K562 (cell line): ENCODE measurements at regions not wholly inside any gene's neighbourhood (a gene's known extent, or its start where the extent isn't known, plus 50 kb on each side); places are given as distances from the start of the nearest gene placed in this dataset.
A peak's percentile ranks its signal among the peaks of the same experiment; 100 is the strongest.

Experiments
- EP300 ChIP-seq: IDR thresholded peaks from 2 replicates; pipeline ENCODE4 v1.6.1; 2012; ENCODE audit warnings: low read length, improper control_type of control experiment
- EZH2 ChIP-seq: IDR thresholded peaks from 2 replicates; pipeline ENCODE4 v1.6.1; 2012; ENCODE audit warnings: low read depth, mild to moderate bottlenecking, inconsistent platforms, low read length, borderline replicate concordance
- GMEB1 ChIP-seq: fragments of 250-450 bp; sonication (Bioruptor Pico); IDR thresholded peaks from 2 replicates; pipeline ENCODE4 v1.4.0; 2020; ENCODE audit warnings: mild to moderate bottlenecking
- GTF3C2 ChIP-seq: IDR thresholded peaks from 3 replicates; pipeline ENCODE4 v1.6.1; 2011; ENCODE audit warnings: borderline replicate concordance, mild to moderate bottlenecking, moderate library complexity; ENCODE audit not compliant: insufficient read length; ENCODE audit errors: extremely low read depth
- HMGXB4 ChIP-seq: sonication (generic); formaldehyde crosslinking; IDR thresholded peaks from 2 replicates; pipeline ENCODE4 v1.8.1; 2023; ENCODE audit warnings: mild to moderate bottlenecking, missing genetic modification reagents
- KAT2B ChIP-seq: IDR thresholded peaks from one replicate; pipeline ENCODE4 v1.6.1; 2012; ENCODE audit warnings: low read depth, mild to moderate bottlenecking, control low read depth, inconsistent platforms, low read length, moderate library complexity
- POLR2A ChIP-seq: fragments of 450-650 bp; conservative IDR thresholded peaks from 2 replicates; pipeline ENCODE4 v1.6.1; 2016
- POLR3A ChIP-seq: IDR thresholded peaks from 2 replicates; pipeline ENCODE4 v1.6.1; 2011; ENCODE audit warnings: borderline replicate concordance, mild to moderate bottlenecking, moderate library complexity; ENCODE audit not compliant: insufficient read length, insufficient read depth; ENCODE audit errors: extremely low read depth
- RAD51 ChIP-seq: fragments of 450-650 bp; IDR thresholded peaks from 2 replicates; pipeline ENCODE4 v1.7.1; 2016; ENCODE audit warnings: low read depth, mild to moderate bottlenecking, borderline replicate concordance
- REST ChIP-seq, 2 experiments: fragments of 450-650 bp; formaldehyde crosslinking in 1 of 2; IDR thresholded peaks; 2 replicates each; pipeline versions ENCODE4 v1.4.0 to v1.6.1; 2014 to 2020; ENCODE audit warnings: mild to moderate bottlenecking in 2 of 2, borderline replicate concordance in 1 of 2, low read depth in 1 of 2
- SRF ChIP-seq, 2 experiments: fragments of 250-450, 450-650 bp in 1 of 2; sonication (Bioruptor Pico) in 1 of 2; sonication (generic) in 1 of 2; formaldehyde crosslinking; IDR thresholded peaks; 2 replicates each; pipeline versions ENCODE4 v1.5.0 to v1.5.1; 2020 to 2022; ENCODE audit warnings: mild to moderate bottlenecking in 1 of 2, missing genetic modification reagents in 1 of 2
- TBP ChIP-seq: optimal IDR thresholded peaks from 2 replicates; pipeline ENCODE3; 2011; ENCODE audit warnings: low read depth, low read length, improper control_type of control experiment
- ZFX ChIP-seq: sonication (generic); formaldehyde crosslinking; IDR thresholded peaks from 2 replicates; pipeline ENCODE4 v1.8.0; 2022; ENCODE audit warnings: mild to moderate bottlenecking, missing genetic modification reagents, moderate library complexity
- ZSCAN29 ChIP-seq: fragments of 450-650 bp; IDR thresholded peaks from 2 replicates; pipeline ENCODE4 v1.6.1; 2017

GRCh38 chr3:72375237-72376076 is 472.8 kb downstream of the SHQ1 start:
- 0 out of 2 replicates have a peak, but pooled peaks have one; percentile 30 for TF ChIP-seq POLR2A
- TF ChIP-seq POLR3A = no peak
- no peak for TF ChIP-seq REST (IDR thresholded peaks at IDR 0.05; ENCODE audit: borderline replicate concordance)
- TF ChIP-seq REST (CRISPR knock-in tag; IDR thresholded peaks at IDR 0.05; ENCODE audit: low read depth) = no peak
- TF ChIP-seq SRF (CRISPR knock-in tag; IDR thresholded peaks at IDR 0.05) = no peak
- TF ChIP-seq EP300 = no peak
- TF ChIP-seq GTF3C2 = no peak
- no peak for TF ChIP-seq GMEB1 (CRISPR knock-in tag)
- no peak for TF ChIP-seq EZH2
- no peak for TF ChIP-seq HMGXB4 (CRISPR knock-in tag)
- no peak for TF ChIP-seq KAT2B
- no peak for TF ChIP-seq TBP
- no peak for TF ChIP-seq ZFX (CRISPR knock-in tag)
- no peak for TF ChIP-seq ZSCAN29
- no peak for TF ChIP-seq RAD51
